SK-N-SH (cell line): ENCODE measurements at regions not wholly inside any gene's neighbourhood (a gene's known extent, or its start where the extent isn't known, plus 50 kb on each side); places are given as distances from the start of the nearest gene placed in this dataset.

Source experiments
- CTCF ChIA-PET: fragments of 300-600, 350-600 bp; formaldehyde crosslinking; extraction: SDS; loops from one replicate; lab custom pipeline; 2021; lab: Yijun Ruan, JAX
- POLR2A ChIA-PET: fragments of 350-600 bp; sonication (Branson Sonifier 250); formaldehyde crosslinking; extraction: SDS; loops from one replicate; lab custom pipeline; 2020; ENCODE audit warnings: antibody characterized with exemption, inconsistent platforms; lab: Yijun Ruan, JAX
- DNase-seq: peaks from one replicate; pipeline ENCODE4 v3.0.0; 2012
- H2AFZ ChIP-seq: fragments of 200-600 bp; sonication (generic); 2 replicates; pipeline ENCODE4 v1.8.1; 2016; ENCODE audit warnings: antibody characterized with exemption, mild to moderate bottlenecking, low read depth
- H3F3A ChIP-seq: fragments of 200-600 bp; sonication (generic); replicated peaks from 2 replicates; pipeline ENCODE3; 2016; ENCODE audit warnings: antibody characterized with exemption, mild to moderate bottlenecking; ENCODE audit not compliant: insufficient read depth
- H3K27ac ChIP-seq, 2 experiments: fragments of 200-500 bp in 1 of 2; fragments of 200-600 bp in 1 of 2; sonication (Bioruptor generic) in 1 of 2; sonication (generic), shearing (Covaris generic) in 1 of 2; 2 replicates each; pipeline versions ENCODE4 v1.5.1 to v1.6.1; 2014 to 2016; ENCODE audit warnings: low read depth in 2 of 2, inconsistent platforms in 1 of 2, low read length in 1 of 2, mild to moderate bottlenecking in 1 of 2, mixed read lengths in 1 of 2
- H3K27me3 ChIP-seq: fragments of 200-600 bp; sonication (generic), shearing (Covaris generic); 2 replicates; pipeline ENCODE4 v1.6.1; 2016; ENCODE audit warnings: mixed run types; ENCODE audit not compliant: insufficient read depth
- H3K36me3 ChIP-seq, 2 experiments: fragments of 200-500 bp in 1 of 2; fragments of 200-600 bp in 1 of 2; sonication (Bioruptor generic) in 1 of 2; sonication (generic) in 1 of 2; replicated peaks in 1 of 2; 2 replicates each; pipeline versions ENCODE3 to v1.5.1; 2014 to 2016; ENCODE audit warnings: low read length in 1 of 2, mild to moderate bottlenecking in 1 of 2; ENCODE audit not compliant: insufficient read depth in 2 of 2, control insufficient read depth in 1 of 2
- H3K4me1 ChIP-seq, 2 experiments: fragments of 200-500 bp in 1 of 2; fragments of 200-600 bp in 1 of 2; sonication (Bioruptor generic) in 1 of 2; sonication (generic), shearing (Covaris generic) in 1 of 2; 2 replicates each; pipeline versions ENCODE4 v1.5.1 to v1.6.1; 2014 to 2016; ENCODE audit warnings: low read depth in 1 of 2, low read length in 1 of 2, mixed run types in 1 of 2; ENCODE audit not compliant: insufficient read depth in 2 of 2, control insufficient read depth in 1 of 2
- H3K4me2 ChIP-seq: fragments of 200-600 bp; sonication (generic), shearing (Covaris generic); 2 replicates; pipeline ENCODE4 v1.6.1; 2017; ENCODE audit warnings: mixed run types
- H3K4me3 ChIP-seq, 2 experiments: fragments of 200-500 bp in 1 of 2; fragments of 200-600 bp in 1 of 2; sonication (Bioruptor generic) in 1 of 2; sonication (generic), shearing (Covaris generic) in 1 of 2; 2 replicates each; pipeline versions ENCODE4 v1.5.1 to v1.8.1; 2014 to 2016; ENCODE audit warnings: low read depth in 2 of 2, inconsistent platforms in 1 of 2, low read length in 1 of 2, mild to moderate bottlenecking in 1 of 2, mixed read lengths in 1 of 2, moderate library complexity in 1 of 2
- H3K79me2 ChIP-seq: fragments of 200-600 bp; sonication (generic); 2 replicates; pipeline ENCODE4 v1.8.1; 2017; ENCODE audit warnings: mild to moderate bottlenecking; ENCODE audit not compliant: insufficient read depth
- H3K9ac ChIP-seq: fragments of 200-600 bp; sonication (generic); 2 replicates; pipeline ENCODE4 v1.6.1; 2017; ENCODE audit warnings: mixed run types
- H3K9me2 ChIP-seq: fragments of 200-600 bp; sonication (generic); 2 replicates; pipeline ENCODE4 v1.6.1; 2017; ENCODE audit warnings: mixed run types
- H3K9me3 ChIP-seq: fragments of 200-600 bp; sonication (generic); 2 replicates; pipeline ENCODE4 v1.6.1; 2017; ENCODE audit warnings: mixed run types, mild to moderate bottlenecking, moderate library complexity
- H4K20me1 ChIP-seq: fragments of 200-600 bp; sonication (generic); 2 replicates; pipeline ENCODE4 v1.6.1; 2017; ENCODE audit warnings: mild to moderate bottlenecking, mixed run types; ENCODE audit not compliant: insufficient read depth
- CHD2 ChIP-seq: fragments of 150-350 bp; IDR thresholded peaks from 2 replicates; pipeline ENCODE4 v1.6.1; 2018; ENCODE audit warnings: low read length; ENCODE audit not compliant: partially characterized antibody
- ELF1 ChIP-seq: IDR thresholded peaks from 2 replicates; pipeline ENCODE4 v1.4.0; 2012
- EZH2phosphoT487 ChIP-seq: fragments of 200-600 bp; sonication (generic); IDR thresholded peaks from 2 replicates; pipeline ENCODE4 v1.6.1; 2017; ENCODE audit warnings: low read depth, mixed run types, mild to moderate bottlenecking, antibody characterized with exemption, moderate library complexity, borderline replicate concordance
- FOXJ3 ChIP-seq: sonication (generic); formaldehyde crosslinking; IDR thresholded peaks from 2 replicates; pipeline ENCODE4 v1.5.1; 2020; ENCODE audit warnings: mild to moderate bottlenecking, missing genetic modification reagents
- GATA2 ChIP-seq: sonication (generic); formaldehyde crosslinking; IDR thresholded peaks from 2 replicates; pipeline ENCODE4 v1.5.0; 2020; ENCODE audit warnings: mild to moderate bottlenecking, missing genetic modification reagents
- NFIC ChIP-seq: IDR thresholded peaks from 2 replicates; pipeline ENCODE4 v1.4.0; 2012; ENCODE audit warnings: borderline replicate concordance
- NRF1 ChIP-seq: IDR thresholded peaks from 2 replicates; pipeline ENCODE4 v1.6.1; 2012; ENCODE audit warnings: low read depth, mild to moderate bottlenecking, low read length
- RAD21 ChIP-seq: IDR thresholded peaks from 2 replicates; pipeline ENCODE4 v1.6.1; 2012; ENCODE audit warnings: mild to moderate bottlenecking, low read length
- RXRA ChIP-seq: IDR thresholded peaks from 2 replicates; pipeline ENCODE4 v1.4.0; 2012; ENCODE audit warnings: low read depth, mild to moderate bottlenecking, borderline replicate concordance
- TAF1 ChIP-seq: IDR thresholded peaks from 2 replicates; pipeline ENCODE4 v1.6.1; 2012; ENCODE audit warnings: low read depth, mild to moderate bottlenecking, low read length, moderate library complexity, borderline replicate concordance
- TEAD4 ChIP-seq: IDR thresholded peaks from 2 replicates; pipeline ENCODE4 v1.4.0; 2012; ENCODE audit warnings: mild to moderate bottlenecking, borderline replicate concordance; ENCODE audit not compliant: insufficient read depth
- WGBS: methylation state at CpG from one replicate; pipeline ENCODE4 v1.1.6; 2017; ENCODE audit warnings: low lambda C conversion rate; 5-methylcytosine and 5-hydroxymethylcytosine counted together
- TF ChIP-seq, protein P1 (sequence below): fragments of 200-600 bp; sonication (generic); IDR thresholded peaks from 2 replicates; pipeline ENCODE4 v1.6.1; 2017; ENCODE audit warnings: antibody characterized with exemption, mild to moderate bottlenecking, moderate library complexity
- TF ChIP-seq, protein P2 (sequence below): IDR thresholded peaks from 2 replicates; pipeline ENCODE4 v1.6.1; 2012; ENCODE audit warnings: mild to moderate bottlenecking, low read depth, low read length, moderate library complexity
- TF ChIP-seq, protein P3 (sequence below): IDR thresholded peaks from 2 replicates; pipeline ENCODE4; 2012
- TF ChIP-seq, protein P4 (sequence below): IDR thresholded peaks from 2 replicates; pipeline ENCODE4 v1.4.0; 2012; ENCODE audit warnings: low read depth, borderline replicate concordance
- TF ChIP-seq, protein P5 (sequence below): IDR thresholded peaks from 2 replicates; pipeline ENCODE4 v1.4.0; 2012; ENCODE audit warnings: low read depth

DNA sequence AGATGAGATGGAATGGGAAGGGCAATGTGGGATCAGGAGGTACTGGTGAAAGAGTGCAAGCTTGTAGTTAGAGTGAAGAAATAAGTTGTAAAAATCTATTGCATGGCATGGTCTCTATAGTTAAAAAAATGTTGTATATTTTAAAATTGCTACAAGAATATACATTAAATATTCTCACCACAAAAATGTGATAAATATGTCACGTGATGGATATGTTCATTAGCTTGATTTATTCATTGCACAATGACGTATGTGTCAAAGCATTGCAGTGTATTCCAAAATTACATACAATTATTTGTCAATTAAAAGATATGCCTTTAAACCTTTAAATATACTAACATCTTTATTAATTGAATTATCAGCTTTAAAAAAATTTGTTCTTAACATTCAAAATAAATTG lies 1607.1 kb downstream of the REEP3 start:
- no peak overlapping the region for H3K4me2 ChIP-seq
- H3K9me3 ChIP-seq = no peaks in the 10 kb centered on the region
- no peaks in the 10 kb centered on the region for H3K79me2 ChIP-seq
- H3K4me1 ChIP-seq = no peaks in the 10 kb centered on the region; a peak in 1 of 4 replicates
- H3K36me3 ChIP-seq = no peaks in the 10 kb centered on the region
- CTCF ChIA-PET = interaction anchor here (1.4 kb wide), 1 partner anchor 10 kb away, joined by 4 read pairs; no protein-coding TSS in a partner anchor
- no peak overlapping the region for H2AFZ ChIP-seq
- no peak overlapping the region for H3K9ac ChIP-seq
- H3K27ac ChIP-seq = no peak overlapping the region
- POLR2A ChIA-PET = no interaction called here
- H3F3A ChIP-seq = no peaks in the 10 kb centered on the region
- H3K4me3 ChIP-seq = no peak overlapping the region
- H3K27me3 ChIP-seq = no peaks in the 10 kb centered on the region
- WGBS = 35% methylated on average over 2 of the region's 2 CpGs
- TF ChIP-seq EZH2phosphoT487 (no peak), CHD2 (no peak), RAD21 (no peak), RXRA (no peak), FOXJ3 (CRISPR knock-in tag) (no peak), ELF1 (no peak), NRF1 (no peak), NFIC (no peak), GATA2 (CRISPR knock-in tag) (no peak), TEAD4 (no peak), TAF1 (no peak)
- TF ChIP-seq, protein P1, sequence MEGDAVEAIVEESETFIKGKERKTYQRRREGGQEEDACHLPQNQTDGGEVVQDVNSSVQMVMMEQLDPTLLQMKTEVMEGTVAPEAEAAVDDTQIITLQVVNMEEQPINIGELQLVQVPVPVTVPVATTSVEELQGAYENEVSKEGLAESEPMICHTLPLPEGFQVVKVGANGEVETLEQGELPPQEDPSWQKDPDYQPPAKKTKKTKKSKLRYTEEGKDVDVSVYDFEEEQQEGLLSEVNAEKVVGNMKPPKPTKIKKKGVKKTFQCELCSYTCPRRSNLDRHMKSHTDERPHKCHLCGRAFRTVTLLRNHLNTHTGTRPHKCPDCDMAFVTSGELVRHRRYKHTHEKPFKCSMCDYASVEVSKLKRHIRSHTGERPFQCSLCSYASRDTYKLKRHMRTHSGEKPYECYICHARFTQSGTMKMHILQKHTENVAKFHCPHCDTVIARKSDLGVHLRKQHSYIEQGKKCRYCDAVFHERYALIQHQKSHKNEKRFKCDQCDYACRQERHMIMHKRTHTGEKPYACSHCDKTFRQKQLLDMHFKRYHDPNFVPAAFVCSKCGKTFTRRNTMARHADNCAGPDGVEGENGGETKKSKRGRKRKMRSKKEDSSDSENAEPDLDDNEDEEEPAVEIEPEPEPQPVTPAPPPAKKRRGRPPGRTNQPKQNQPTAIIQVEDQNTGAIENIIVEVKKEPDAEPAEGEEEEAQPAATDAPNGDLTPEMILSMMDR = no peak
- TF ChIP-seq, protein P2, sequence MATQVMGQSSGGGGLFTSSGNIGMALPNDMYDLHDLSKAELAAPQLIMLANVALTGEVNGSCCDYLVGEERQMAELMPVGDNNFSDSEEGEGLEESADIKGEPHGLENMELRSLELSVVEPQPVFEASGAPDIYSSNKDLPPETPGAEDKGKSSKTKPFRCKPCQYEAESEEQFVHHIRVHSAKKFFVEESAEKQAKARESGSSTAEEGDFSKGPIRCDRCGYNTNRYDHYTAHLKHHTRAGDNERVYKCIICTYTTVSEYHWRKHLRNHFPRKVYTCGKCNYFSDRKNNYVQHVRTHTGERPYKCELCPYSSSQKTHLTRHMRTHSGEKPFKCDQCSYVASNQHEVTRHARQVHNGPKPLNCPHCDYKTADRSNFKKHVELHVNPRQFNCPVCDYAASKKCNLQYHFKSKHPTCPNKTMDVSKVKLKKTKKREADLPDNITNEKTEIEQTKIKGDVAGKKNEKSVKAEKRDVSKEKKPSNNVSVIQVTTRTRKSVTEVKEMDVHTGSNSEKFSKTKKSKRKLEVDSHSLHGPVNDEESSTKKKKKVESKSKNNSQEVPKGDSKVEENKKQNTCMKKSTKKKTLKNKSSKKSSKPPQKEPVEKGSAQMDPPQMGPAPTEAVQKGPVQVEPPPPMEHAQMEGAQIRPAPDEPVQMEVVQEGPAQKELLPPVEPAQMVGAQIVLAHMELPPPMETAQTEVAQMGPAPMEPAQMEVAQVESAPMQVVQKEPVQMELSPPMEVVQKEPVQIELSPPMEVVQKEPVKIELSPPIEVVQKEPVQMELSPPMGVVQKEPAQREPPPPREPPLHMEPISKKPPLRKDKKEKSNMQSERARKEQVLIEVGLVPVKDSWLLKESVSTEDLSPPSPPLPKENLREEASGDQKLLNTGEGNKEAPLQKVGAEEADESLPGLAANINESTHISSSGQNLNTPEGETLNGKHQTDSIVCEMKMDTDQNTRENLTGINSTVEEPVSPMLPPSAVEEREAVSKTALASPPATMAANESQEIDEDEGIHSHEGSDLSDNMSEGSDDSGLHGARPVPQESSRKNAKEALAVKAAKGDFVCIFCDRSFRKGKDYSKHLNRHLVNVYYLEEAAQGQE = no peak
- TF ChIP-seq, protein P3, sequence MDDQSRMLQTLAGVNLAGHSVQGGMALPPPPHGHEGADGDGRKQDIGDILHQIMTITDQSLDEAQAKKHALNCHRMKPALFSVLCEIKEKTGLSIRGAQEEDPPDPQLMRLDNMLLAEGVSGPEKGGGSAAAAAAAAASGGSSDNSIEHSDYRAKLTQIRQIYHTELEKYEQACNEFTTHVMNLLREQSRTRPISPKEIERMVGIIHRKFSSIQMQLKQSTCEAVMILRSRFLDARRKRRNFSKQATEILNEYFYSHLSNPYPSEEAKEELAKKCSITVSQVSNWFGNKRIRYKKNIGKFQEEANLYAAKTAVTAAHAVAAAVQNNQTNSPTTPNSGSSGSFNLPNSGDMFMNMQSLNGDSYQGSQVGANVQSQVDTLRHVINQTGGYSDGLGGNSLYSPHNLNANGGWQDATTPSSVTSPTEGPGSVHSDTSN = no peak
- TF ChIP-seq, protein P4, sequence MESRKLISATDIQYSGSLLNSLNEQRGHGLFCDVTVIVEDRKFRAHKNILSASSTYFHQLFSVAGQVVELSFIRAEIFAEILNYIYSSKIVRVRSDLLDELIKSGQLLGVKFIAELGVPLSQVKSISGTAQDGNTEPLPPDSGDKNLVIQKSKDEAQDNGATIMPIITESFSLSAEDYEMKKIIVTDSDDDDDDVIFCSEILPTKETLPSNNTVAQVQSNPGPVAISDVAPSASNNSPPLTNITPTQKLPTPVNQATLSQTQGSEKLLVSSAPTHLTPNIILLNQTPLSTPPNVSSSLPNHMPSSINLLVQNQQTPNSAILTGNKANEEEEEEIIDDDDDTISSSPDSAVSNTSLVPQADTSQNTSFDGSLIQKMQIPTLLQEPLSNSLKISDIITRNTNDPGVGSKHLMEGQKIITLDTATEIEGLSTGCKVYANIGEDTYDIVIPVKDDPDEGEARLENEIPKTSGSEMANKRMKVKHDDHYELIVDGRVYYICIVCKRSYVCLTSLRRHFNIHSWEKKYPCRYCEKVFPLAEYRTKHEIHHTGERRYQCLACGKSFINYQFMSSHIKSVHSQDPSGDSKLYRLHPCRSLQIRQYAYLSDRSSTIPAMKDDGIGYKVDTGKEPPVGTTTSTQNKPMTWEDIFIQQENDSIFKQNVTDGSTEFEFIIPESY = no peak
- TF ChIP-seq, protein P5, sequence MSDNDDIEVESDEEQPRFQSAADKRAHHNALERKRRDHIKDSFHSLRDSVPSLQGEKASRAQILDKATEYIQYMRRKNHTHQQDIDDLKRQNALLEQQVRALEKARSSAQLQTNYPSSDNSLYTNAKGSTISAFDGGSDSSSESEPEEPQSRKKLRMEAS = no peak
- no peak for DNase-seq
- H4K20me1 ChIP-seq = no peaks in the 10 kb centered on the region
- no peaks in the 10 kb centered on the region for H3K9me2 ChIP-seq
